ENCODE measurements at regions not wholly inside any gene's neighbourhood (a gene's known extent, or its start where the extent isn't known, plus 50 kb on each side); places are given as distances from the start of the nearest gene placed in this dataset.

DNA sequence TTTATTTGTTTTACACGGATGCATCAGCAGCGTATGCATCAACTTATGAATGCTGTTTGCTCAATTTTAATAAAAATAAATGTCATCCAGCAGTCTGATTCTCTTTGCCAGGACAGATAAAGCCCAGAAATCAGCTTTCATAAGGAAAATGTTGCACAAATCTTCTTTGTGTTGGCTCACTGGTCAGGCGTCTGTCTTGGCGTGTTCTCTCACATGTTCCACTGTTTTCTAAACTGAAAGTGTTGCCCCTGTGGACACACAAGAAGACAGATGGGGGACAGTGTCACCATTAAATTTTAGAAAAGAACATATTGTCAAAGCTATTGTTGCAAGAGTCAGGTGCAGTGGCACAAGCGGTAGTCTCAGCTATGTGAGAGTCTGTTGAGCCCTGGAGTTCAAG lies 316.2 kb downstream of the CENPC start:
- TF ChIP-seq, protein P1, sequence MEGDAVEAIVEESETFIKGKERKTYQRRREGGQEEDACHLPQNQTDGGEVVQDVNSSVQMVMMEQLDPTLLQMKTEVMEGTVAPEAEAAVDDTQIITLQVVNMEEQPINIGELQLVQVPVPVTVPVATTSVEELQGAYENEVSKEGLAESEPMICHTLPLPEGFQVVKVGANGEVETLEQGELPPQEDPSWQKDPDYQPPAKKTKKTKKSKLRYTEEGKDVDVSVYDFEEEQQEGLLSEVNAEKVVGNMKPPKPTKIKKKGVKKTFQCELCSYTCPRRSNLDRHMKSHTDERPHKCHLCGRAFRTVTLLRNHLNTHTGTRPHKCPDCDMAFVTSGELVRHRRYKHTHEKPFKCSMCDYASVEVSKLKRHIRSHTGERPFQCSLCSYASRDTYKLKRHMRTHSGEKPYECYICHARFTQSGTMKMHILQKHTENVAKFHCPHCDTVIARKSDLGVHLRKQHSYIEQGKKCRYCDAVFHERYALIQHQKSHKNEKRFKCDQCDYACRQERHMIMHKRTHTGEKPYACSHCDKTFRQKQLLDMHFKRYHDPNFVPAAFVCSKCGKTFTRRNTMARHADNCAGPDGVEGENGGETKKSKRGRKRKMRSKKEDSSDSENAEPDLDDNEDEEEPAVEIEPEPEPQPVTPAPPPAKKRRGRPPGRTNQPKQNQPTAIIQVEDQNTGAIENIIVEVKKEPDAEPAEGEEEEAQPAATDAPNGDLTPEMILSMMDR (conservative IDR thresholded peaks at IDR 0.05; ENCODE audit: low read depth, low read length): no peak
- DNase-seq (ENCODE audit: low read depth): no peak
- H3K4me3 ChIP-seq (ENCODE audit: low read length): no peak overlapping the region

DNA sequence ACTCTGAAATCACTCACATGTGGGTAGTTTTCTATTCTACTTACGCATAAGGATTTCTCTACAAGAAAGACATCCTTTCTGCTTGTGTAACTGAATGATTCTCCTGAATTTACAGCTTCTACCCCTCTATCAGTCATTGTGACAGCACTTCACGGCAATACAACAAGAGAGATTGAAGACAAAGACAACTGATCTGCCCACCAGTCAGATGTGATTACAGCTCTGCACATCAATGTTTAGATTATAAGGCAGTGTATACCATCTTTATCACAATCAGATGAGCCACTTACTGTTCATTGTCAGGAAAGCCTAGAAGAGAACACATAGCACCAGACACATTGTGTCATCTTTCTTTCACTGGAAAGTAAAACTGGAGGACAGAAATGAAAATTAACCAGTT lies 324.4 kb downstream of the CENPC start:
- no peak for DNase-seq (ENCODE audit: low read depth)
- no peak overlapping the region for H3K4me3 ChIP-seq (ENCODE audit: low read length)
- TF ChIP-seq, protein P1 (conservative IDR thresholded peaks at IDR 0.05; ENCODE audit: low read depth, low read length): no peak

DNA sequence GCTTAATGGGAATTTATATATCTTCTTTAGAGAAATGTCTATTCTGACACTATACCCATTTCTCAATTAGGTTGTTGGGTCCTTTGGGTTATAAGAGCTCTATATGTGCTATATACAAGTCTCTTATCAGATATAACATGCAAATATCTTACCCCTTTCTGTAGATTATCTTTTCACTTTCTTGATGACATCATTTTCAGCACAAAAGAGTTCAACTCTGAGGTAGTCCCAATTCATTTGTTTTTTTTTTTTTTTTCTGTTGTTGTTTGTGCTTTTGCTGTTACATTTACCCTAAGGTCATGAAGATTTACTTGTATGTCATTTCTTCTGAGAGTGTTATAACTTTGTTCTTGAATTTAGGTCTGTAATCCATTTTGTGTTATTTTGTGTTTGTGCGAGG lies 326.4 kb downstream of the CENPC start:
- no peak for DNase-seq (ENCODE audit: low read depth)
- no peak overlapping the region for H3K4me3 ChIP-seq (ENCODE audit: low read length)
- TF ChIP-seq, protein P1 (conservative IDR thresholded peaks at IDR 0.05; ENCODE audit: low read depth, low read length): no peak

DNA sequence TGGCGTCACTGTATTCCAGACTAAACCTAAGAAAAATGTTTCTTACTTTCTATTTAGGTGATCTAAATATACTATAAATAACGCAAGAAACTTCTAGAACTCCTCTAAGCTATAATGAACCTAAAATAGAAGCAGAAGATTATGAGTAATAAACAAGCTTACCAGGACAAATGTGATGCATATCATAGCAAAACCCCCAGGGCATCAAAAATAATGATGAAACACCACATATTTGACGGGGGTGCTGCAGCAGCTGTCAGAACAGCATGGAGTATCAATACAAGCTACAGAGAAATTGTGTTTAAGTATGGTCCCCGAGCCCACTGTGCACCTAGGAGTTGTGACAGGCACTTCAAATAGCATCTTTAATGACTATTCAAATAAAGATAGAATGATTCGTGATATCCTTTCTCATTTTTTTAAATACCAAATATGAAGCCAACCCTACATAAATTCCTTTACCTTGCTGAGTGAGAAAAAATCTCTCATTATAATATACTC lies 337.3 kb downstream of the CENPC start:
- H3K4me3 ChIP-seq (ENCODE audit: low read length): no peak overlapping the region
- TF ChIP-seq, protein P1 (conservative IDR thresholded peaks at IDR 0.05; ENCODE audit: low read depth, low read length): no peak
- no peak for DNase-seq (ENCODE audit: low read depth)

DNA sequence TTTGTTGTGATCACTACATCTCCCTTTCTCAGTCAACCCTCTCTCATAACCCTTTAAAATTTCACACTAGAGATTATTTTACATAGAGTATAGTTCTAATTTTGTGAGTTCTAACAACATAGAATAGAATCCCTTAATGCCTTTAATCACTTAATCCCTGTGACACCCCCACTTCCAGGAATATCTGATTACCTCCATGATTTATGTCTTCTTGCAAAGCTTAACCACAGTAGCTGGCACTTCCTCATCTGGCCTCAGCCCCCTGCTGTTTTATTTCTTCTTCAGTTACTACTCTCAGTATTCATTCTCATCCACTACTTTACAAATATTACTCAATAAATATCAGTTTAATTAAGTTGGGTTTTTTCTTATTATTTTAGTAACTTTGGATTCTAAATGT lies 340.9 kb downstream of the CENPC start:
- no peak overlapping the region for H3K4me3 ChIP-seq (ENCODE audit: low read length)
- DNase-seq (ENCODE audit: low read depth): no peak
- TF ChIP-seq, protein P1 (conservative IDR thresholded peaks at IDR 0.05; ENCODE audit: low read depth, low read length): no peak

DNA sequence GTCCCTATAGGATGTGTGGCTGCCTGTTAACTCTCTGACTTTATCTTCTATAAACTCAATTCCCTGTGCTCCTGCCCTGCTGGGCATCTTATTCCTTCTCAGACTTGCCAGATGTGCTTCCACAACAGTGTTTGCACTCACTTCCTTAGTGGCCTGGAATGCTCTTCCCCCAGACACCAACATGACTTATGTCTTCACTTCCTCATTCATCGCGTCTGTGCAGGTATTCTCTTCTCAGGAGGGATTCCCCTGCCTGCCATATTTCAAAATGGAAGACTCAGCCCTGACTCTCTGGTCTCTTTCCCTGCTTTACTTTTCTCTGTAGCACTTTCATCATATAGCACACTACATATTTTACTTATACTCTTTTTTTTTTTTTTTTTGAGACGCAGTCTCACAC lies 344.0 kb downstream of the CENPC start:
- TF ChIP-seq, protein P1 (conservative IDR thresholded peaks at IDR 0.05; ENCODE audit: low read depth, low read length): no peak
- no peak for DNase-seq (ENCODE audit: low read depth)

DNA sequence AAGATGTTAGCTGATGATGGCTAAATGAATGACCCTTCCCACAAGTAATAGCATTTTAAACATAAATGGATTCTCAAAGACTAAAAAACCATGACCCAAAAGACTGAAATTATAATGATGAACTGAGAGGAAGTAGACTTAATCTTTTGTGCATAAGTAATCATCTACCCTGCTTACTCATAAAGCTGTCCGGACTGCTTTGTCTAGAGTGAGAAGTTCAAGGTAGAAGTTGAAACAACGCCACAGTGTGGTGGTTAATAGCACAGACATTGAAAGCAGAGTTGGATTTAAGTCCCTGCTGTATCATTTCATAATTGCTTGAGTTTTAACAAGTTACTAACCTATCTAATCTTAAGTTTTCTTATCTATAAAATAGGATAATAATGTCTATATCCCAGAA lies 346.6 kb downstream of the CENPC start:
- H3K4me3 ChIP-seq (ENCODE audit: low read length): no peak overlapping the region
- TF ChIP-seq, protein P1 (conservative IDR thresholded peaks at IDR 0.05; ENCODE audit: low read depth, low read length): peak; percentile 66
- DNase-seq (ENCODE audit: low read depth): peak; percentile 73

More for the DNA sequence above, 344.0 kb downstream of the CENPC start:
- H3K4me3 ChIP-seq (ENCODE audit: low read length): no peak overlapping the region

Measured in retinal pigment epithelial cell (primary cell).